ENCODE measurements at regions not wholly inside any gene's neighbourhood (a gene's known extent, or its start where the extent isn't known, plus 50 kb on each side); places are given as distances from the start of the nearest gene placed in this dataset.

- TF ChIP-seq CTCF (IDR thresholded peaks at IDR 0.05) (no peak), POLR2A (IDR thresholded peaks at IDR 0.05) (no peak)
These were observed 1148.8 kb upstream of the PCDH7 start for GRCh38 chr4:29571322-29571721.

Data from body of pancreas (tissue), 4 donors.